Fibroblast of lung (primary cell): ENCODE measurements at regions not wholly inside any gene's neighbourhood (a gene's known extent, or its start where the extent isn't known, plus 50 kb on each side); places are given as distances from the start of the nearest gene placed in this dataset.

Source experiments
- DNase-seq, 2 donors: peaks; one replicate each; pipeline versions ENCODE4 v3.0.0 to v3.0.0-alpha.2; 2010; ENCODE audit warnings: low read depth in 2 of 2
- H2AFZ ChIP-seq: 2 replicates; pipeline ENCODE4 v1.5.1; 2012; ENCODE audit warnings: low read length, control low read depth, inconsistent platforms
- H3K27ac ChIP-seq: 2 replicates; pipeline ENCODE4 v1.5.1; 2011; ENCODE audit warnings: low read length, control low read depth; ENCODE audit not compliant: insufficient read depth
- H3K27me3 ChIP-seq: 2 replicates; pipeline ENCODE4 v1.5.1; 2011; ENCODE audit warnings: mild to moderate bottlenecking, low read length; ENCODE audit not compliant: control insufficient read depth, insufficient read depth
- H3K36me3 ChIP-seq: 2 replicates; pipeline ENCODE4 v1.5.1; 2011; ENCODE audit warnings: low read length; ENCODE audit not compliant: control insufficient read depth, insufficient read depth
- H3K4me1 ChIP-seq: 2 replicates; pipeline ENCODE4 v1.5.1; 2011; ENCODE audit warnings: low read length; ENCODE audit not compliant: control insufficient read depth, insufficient read depth; ENCODE audit errors: extremely low read depth
- H3K4me2 ChIP-seq: 2 replicates; pipeline ENCODE4 v1.5.1; 2011; ENCODE audit warnings: low read length, control low read depth; ENCODE audit not compliant: insufficient read depth; ENCODE audit errors: extremely low read depth
- H3K4me3 ChIP-seq, 4 experiments: fragments of 200-600 bp in 1 of 4; sonication (generic) in 1 of 4; replicated peaks in 1 of 4; 2 replicates each; pipeline ENCODE4 v1.5.1; 2011 to 2016; ENCODE audit warnings: low read length in 4 of 4, low read depth in 3 of 4, mild to moderate bottlenecking in 3 of 4, control low read depth in 2 of 4, inconsistent platforms in 1 of 4, mixed read lengths in 1 of 4; ENCODE audit not compliant: insufficient read depth in 1 of 4; ENCODE audit errors: control extremely low read depth in 1 of 4
- H3K79me2 ChIP-seq: 2 replicates; pipeline ENCODE4 v1.5.1; 2012; ENCODE audit warnings: mild to moderate bottlenecking, low read length, inconsistent platforms; ENCODE audit not compliant: control insufficient read depth, insufficient read depth
- H3K9ac ChIP-seq: 2 replicates; pipeline ENCODE4 v1.5.1; 2011; ENCODE audit warnings: mild to moderate bottlenecking, low read length, control low read depth; ENCODE audit not compliant: insufficient read depth
- H3K9me3 ChIP-seq: 2 replicates; pipeline ENCODE4 v1.5.1; 2012; ENCODE audit warnings: low read depth, low read length; ENCODE audit not compliant: control insufficient read depth, insufficient read depth
- H4K20me1 ChIP-seq: 2 replicates; pipeline ENCODE4 v1.5.1; 2011; ENCODE audit warnings: low read length; ENCODE audit not compliant: control insufficient read depth, insufficient read depth; ENCODE audit errors: extremely low read depth
- CTCF ChIP-seq, 2 donors: IDR thresholded peaks in 1 of 2; conservative IDR thresholded peaks in 1 of 2; 1 replicate in 1 of 2; 2 replicates in 1 of 2; pipeline ENCODE4 v1.5.1; 2011 to 2012; ENCODE audit warnings: low read length in 2 of 2, control low read depth in 1 of 2, inconsistent platforms in 1 of 2, low read depth in 1 of 2, mild to moderate bottlenecking in 1 of 2
- EZH2 ChIP-seq: IDR thresholded peaks from 2 replicates; pipeline ENCODE4 v1.5.1; 2012; ENCODE audit warnings: low read length, control low read depth, mild to moderate bottlenecking; ENCODE audit errors: missing control alignments

GRCh38 chr6:145235207-145235606 lies 500.1 kb downstream of the EPM2A start:
- no peak overlapping the region for H3K4me3 ChIP-seq
- DNase-seq, result no peak
- H3K9me3 ChIP-seq, result no peaks in the 10 kb centered on the region
- no peak overlapping the region for H3K9ac ChIP-seq
- H3K36me3 ChIP-seq, result no peaks in the 10 kb centered on the region
- no peak overlapping the region for H2AFZ ChIP-seq
- H3K4me1 ChIP-seq, result no peaks in the 10 kb centered on the region
- no peak overlapping the region for H3K27ac ChIP-seq
- no peak overlapping the region for H3K4me2 ChIP-seq
- no peak for TF ChIP-seq CTCF (conservative IDR thresholded peaks at IDR 0.05 in 1 of 2, IDR thresholded peaks at IDR 0.05 in 1 of 2; ENCODE audit: low read depth in 1 of 2, low read length in 2 of 2)
- no peak for TF ChIP-seq EZH2
- H4K20me1 ChIP-seq, result no peaks in the 10 kb centered on the region
- H3K27me3 ChIP-seq, result no peaks in the 10 kb centered on the region
- H3K79me2 ChIP-seq, result no peaks in the 10 kb centered on the region

- no peak for TF ChIP-seq EZH2
- TF ChIP-seq CTCF (conservative IDR thresholded peaks at IDR 0.05 in 1 of 2, IDR thresholded peaks at IDR 0.05 in 1 of 2; ENCODE audit: low read depth in 1 of 2, low read length in 2 of 2), result no peak
- H3K27me3 ChIP-seq, result no peaks in the 10 kb centered on the region
- no peaks in the 10 kb centered on the region for H3K9me3 ChIP-seq
- H3K36me3 ChIP-seq, result no peaks in the 10 kb centered on the region
- no peak overlapping the region for H3K4me2 ChIP-seq
- no peak overlapping the region for H2AFZ ChIP-seq
- no peaks in the 10 kb centered on the region for H3K4me1 ChIP-seq
- H3K9ac ChIP-seq, result no peak overlapping the region
- no peaks in the 10 kb centered on the region for H4K20me1 ChIP-seq
- H3K4me3 ChIP-seq, result no peak overlapping the region
- no peak for DNase-seq
- H3K79me2 ChIP-seq, result no peaks in the 10 kb centered on the region
- no peak overlapping the region for H3K27ac ChIP-seq
These were observed 496.5 kb downstream of the EPM2A start for GRCh38 chr6:145238787-145239186.

GRCh38 chr6:145241039-145241438 lies 494.3 kb downstream of the EPM2A start:
- H3K27ac ChIP-seq, result no peak overlapping the region
- no peaks in the 10 kb centered on the region for H3K79me2 ChIP-seq
- no peaks in the 10 kb centered on the region for H4K20me1 ChIP-seq
- TF ChIP-seq EZH2, result no peak
- no peak for TF ChIP-seq CTCF (conservative IDR thresholded peaks at IDR 0.05 in 1 of 2, IDR thresholded peaks at IDR 0.05 in 1 of 2; ENCODE audit: low read depth in 1 of 2, low read length in 2 of 2)
- no peak overlapping the region for H3K4me3 ChIP-seq
- H3K9ac ChIP-seq, result no peak overlapping the region
- peak; percentile 43 to 83 for DNase-seq
- H3K4me2 ChIP-seq, result no peak overlapping the region
- H3K4me1 ChIP-seq, result no peaks in the 10 kb centered on the region
- no peaks in the 10 kb centered on the region for H3K36me3 ChIP-seq
- H3K27me3 ChIP-seq, result no peaks in the 10 kb centered on the region
- peak overlapping the region; percentile 35 for H2AFZ ChIP-seq
- H3K9me3 ChIP-seq, result no peaks in the 10 kb centered on the region
